HG02642 (cell line): ENCODE measurements at regions not wholly inside any gene's neighbourhood (a gene's known extent, or its start where the extent isn't known, plus 50 kb on each side); places are given as distances from the start of the nearest gene placed in this dataset.

Source experiments
- ATAC-seq: cut with Tn5 transposase; IDR thresholded peaks from one replicate; pipeline ENCODE4 v1.9.1; 2021; ENCODE audit warnings: mild to moderate bottlenecking; ENCODE audit not compliant: unreplicated experiment, poor library complexity

DNA sequence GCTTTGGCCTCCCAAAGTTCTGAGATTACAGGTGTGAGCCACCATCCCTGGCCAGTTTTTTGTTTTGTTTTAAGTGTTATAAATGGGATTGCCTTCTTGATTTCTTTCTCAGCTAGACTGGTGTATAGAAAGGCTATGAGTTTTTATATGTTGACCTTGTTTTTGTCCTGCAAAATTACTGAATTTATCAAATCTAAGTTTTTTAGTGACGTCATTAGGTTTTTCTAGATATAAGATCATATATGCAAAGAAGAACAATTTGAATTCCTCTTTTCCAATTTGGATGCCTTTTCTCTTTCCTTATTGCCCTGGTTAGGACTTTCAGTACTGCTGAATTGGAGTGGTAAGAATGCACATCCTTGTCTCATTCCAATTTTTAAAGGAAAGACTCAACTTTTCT, 81.3 kb upstream of the MOCS1 start:
- ATAC-seq = no peak

GRCh38 chr6:40011844-40012243, 77.6 kb upstream of the MOCS1 start:
- ATAC-seq = no peak

DNA sequence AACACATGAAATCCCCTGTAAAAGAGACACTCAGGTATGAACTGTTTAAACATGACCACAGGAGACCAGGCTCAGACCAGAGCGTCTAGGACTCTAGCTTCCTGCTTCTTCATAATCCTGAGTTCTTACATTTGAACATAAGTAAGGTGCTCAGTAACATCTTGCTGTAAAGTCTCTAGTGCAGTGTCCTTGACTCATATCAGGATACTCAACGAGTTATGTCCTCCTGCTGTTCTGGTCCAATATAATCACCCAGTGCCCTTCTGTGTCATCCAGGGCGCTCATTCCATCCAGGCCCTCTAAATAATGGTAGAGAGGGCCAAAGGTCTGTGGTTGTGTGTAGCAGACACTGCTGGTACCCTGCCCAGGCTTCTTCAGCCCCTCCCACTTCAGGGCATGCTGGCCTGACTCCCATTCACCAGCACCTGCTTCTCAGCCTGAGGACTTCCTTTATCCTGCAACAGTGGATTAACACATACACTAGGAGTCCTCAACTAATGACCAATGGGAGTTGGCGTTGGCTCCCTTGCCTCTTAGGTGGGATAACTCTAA, 66.8 kb upstream of the MOCS1 start:
- ATAC-seq = no peak

- ATAC-seq = no peak
Observed at GRCh38 chr6:39999006-39999867, 65.0 kb upstream of the MOCS1 start.

- ATAC-seq = no peak
Observed at GRCh38 chr6:39998126-39998525, 63.9 kb upstream of the MOCS1 start.

DNA sequence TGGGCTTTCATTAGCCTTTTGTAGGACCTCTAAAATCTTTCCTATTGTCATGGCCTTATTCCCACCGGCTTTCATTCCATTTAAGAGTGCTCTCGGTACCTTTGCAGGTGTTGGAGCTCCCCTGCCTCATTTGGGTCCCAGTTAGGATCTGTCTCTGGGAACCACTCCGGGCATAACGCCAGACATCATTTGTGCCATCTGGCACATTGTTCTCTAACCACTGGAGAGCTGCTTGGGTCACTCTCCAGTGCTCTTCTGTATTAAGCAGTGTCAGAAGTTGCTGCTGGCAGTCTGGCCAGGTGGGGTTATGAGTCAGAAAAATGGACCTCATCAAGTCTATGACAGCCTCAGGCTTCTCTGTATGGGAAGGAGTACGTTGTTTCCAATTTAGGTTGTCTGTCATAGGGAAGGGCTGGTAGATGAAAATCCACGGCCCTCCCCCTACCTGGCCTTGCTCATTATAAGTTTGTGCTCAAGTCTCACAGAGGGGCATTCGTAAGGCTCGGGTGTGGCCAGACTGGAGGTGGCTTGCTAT, 62.9 kb upstream of the MOCS1 start:
- ATAC-seq = no peak

DNA sequence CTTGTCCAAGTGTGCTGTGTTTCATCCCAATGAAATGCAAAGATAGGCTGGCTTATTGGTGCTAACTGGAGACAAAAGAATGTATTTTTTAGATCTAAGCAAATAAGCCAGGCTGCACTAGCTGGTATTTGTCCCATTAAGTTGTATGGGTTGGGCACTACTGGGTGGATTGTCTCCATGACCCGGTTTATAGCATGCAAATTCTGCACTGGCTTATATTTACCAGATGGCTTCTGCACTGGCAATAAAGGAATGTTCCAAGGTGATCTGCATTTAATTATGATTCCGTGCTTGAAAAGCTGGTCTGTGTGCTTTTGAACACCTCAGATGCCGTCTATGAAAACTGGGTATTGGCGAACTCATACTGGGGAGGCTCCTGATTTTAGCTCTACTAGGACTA, 61.4 kb upstream of the MOCS1 start:
- no peak for ATAC-seq

DNA sequence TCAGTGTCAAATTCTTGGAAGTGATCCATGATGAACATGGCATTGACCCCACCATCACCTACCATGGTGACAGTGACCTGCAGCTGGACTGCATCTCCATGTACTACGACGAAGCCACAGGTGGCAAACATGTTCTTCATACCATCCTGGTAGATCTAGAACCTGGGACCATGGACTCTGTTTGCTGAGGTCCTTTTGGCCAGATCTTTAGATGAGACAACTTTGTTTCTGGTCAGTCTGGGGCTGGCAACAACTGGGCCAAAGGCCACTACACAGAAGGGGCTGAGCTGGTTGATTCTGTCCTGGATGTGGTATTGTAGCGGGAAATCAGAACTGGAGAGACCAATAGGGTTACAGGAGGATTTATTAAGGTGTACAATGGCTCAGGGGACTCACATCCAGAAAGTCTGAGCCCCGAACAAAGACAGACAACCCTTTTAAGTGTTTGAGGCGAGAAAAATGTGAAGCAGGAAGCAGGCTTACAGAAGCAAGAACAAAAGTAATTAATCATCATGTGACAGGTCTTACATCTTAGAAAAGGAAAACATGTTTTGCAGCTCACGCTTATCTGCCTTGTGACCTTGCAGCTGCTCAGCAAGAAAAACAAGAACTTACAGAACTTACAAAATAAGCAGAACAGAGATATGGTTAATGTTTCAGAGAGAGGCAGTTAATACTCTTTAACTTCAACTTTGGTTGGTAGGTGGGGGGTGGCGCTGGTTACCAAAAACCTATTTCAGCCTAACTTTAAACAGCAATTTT, 58.8 kb upstream of the MOCS1 start:
- ATAC-seq = no peak
